Caco-2 (cell line): ENCODE measurements at regions not wholly inside any gene's neighbourhood (a gene's known extent, or its start where the extent isn't known, plus 50 kb on each side); places are given as distances from the start of the nearest gene placed in this dataset.

Source experiments
- BruUV-seq: library from RNA; stranded (reverse); fragments of 400-500 nt; replicated peaks from 2 replicates; lab custom pipeline; 2021; lab: Mats Ljungman, UMichigan
- CTCF ChIA-PET: fragments of 300-600 bp; sonication (Branson Sonifier 250); formaldehyde crosslinking; loops from one replicate; lab custom pipeline; 2022; ENCODE audit warnings: antibody characterized with exemption; lab: Charles Lee
- POLR2A ChIA-PET: fragments of 300-600 bp; sonication (Branson Sonifier 250); formaldehyde crosslinking; loops from one replicate; lab custom pipeline; 2022; ENCODE audit warnings: antibody characterized with exemption; lab: Charles Lee
- DNase-seq, 2 experiments: peaks; one replicate each; pipeline versions ENCODE4 v3.0.0 to v3.0.0-alpha.2; 2020 to 2022
- H3K27me3 ChIP-seq: replicated peaks from 2 replicates; pipeline ENCODE4 v1.6.0; 2011; ENCODE audit warnings: low read length; ENCODE audit not compliant: control insufficient read depth, insufficient read depth
- H3K36me3 ChIP-seq: 2 replicates; pipeline ENCODE4 v1.5.1; 2011; ENCODE audit warnings: low read length; ENCODE audit not compliant: control insufficient read depth, insufficient read depth
- H3K4me1 ChIP-seq: fragments of 250-450 bp; sonication (Bioruptor Pico); 2 replicates; pipeline ENCODE4 v1.5.1; 2020; ENCODE audit warnings: mild to moderate bottlenecking
- H3K4me3 ChIP-seq: 2 replicates; pipeline ENCODE4 v1.5.1; 2011; ENCODE audit warnings: low read depth, mild to moderate bottlenecking, control low read depth, low read length
- H3K9me3 ChIP-seq: fragments of 250-450 bp; sonication (Bioruptor Pico); 2 replicates; pipeline ENCODE4 v1.5.1; 2020; ENCODE audit warnings: mild to moderate bottlenecking, moderate library complexity
- H3K27ac Mint-ChIP-seq: one replicate; pipeline ENCODE4 v1.8.0; 2022; ENCODE audit warnings: mixed read lengths; ENCODE audit not compliant: unreplicated experiment
- H3K27me3 Mint-ChIP-seq: one replicate; pipeline ENCODE4 v1.8.0; 2022; ENCODE audit warnings: mixed read lengths; ENCODE audit not compliant: insufficient read depth, unreplicated experiment
- H3K36me3 Mint-ChIP-seq: one replicate; pipeline ENCODE4 v1.8.0; 2022; ENCODE audit warnings: mild to moderate bottlenecking, mixed read lengths; ENCODE audit not compliant: insufficient read depth, unreplicated experiment
- H3K4me1 Mint-ChIP-seq: one replicate; pipeline ENCODE4 v1.8.0; 2022; ENCODE audit warnings: low read depth, mixed read lengths; ENCODE audit not compliant: unreplicated experiment
- H3K4me3 Mint-ChIP-seq: one replicate; pipeline ENCODE4 v1.8.0; 2022; ENCODE audit warnings: mild to moderate bottlenecking, moderate library complexity, mixed read lengths; ENCODE audit not compliant: unreplicated experiment
- H3K9me3 Mint-ChIP-seq: one replicate; pipeline ENCODE4 v1.8.0; 2022; ENCODE audit warnings: mixed read lengths; ENCODE audit not compliant: unreplicated experiment
- CTCF ChIP-seq, 2 experiments: fragments of 200-600 bp in 1 of 2; IDR thresholded peaks; 1 replicate in 1 of 2; 2 replicates in 1 of 2; pipeline versions ENCODE4 v1.5.1 to v1.8.0; 2011 to 2022; ENCODE audit warnings: antibody characterized with exemption in 1 of 2, control low read depth in 1 of 2, inconsistent platforms in 1 of 2, low read depth in 1 of 2, low read length in 1 of 2, mild to moderate bottlenecking in 1 of 2, moderate library complexity in 1 of 2; ENCODE audit not compliant: insufficient read depth in 1 of 2, severe bottlenecking in 1 of 2, unreplicated experiment in 1 of 2
- intact Hi-C: fragments of 100-400 bp; cut with micrococcal nuclease; formaldehyde crosslinking; loops from one replicate; pipeline ENCODE4 v1.10.0; 2022; ENCODE audit not compliant: unreplicated experiment

- Histone ChIP-seq H3K36me3 (no peaks in the 10 kb centered on the region), H3K4me1 (no peaks in the 10 kb centered on the region), H3K27me3 (no peaks in the 10 kb centered on the region), H3K9me3 (no peaks in the 10 kb centered on the region), H3K4me3 (no peak overlapping the region)
- no peaks in the 10 kb centered on the region for H3K9me3 Mint-ChIP-seq
- POLR2A ChIA-PET: no interaction called here
- intact Hi-C loops: no loop called here
- H3K4me1 Mint-ChIP-seq: no peaks in the 10 kb centered on the region
- CTCF ChIA-PET: no interaction called here
- no TSS peak for BruUV-seq
- no peak for TF ChIP-seq CTCF (IDR thresholded peaks at IDR 0.05; ENCODE audit: insufficient read depth in 1 of 2, low read depth in 1 of 2, low read length in 1 of 2, severe bottlenecking in 1 of 2, unreplicated experiment in 1 of 2)
- H3K4me3 Mint-ChIP-seq: no peak overlapping the region
- peaks cover 4% of the 10 kb centered on the region for H3K27me3 Mint-ChIP-seq
- DNase-seq: no peak
- no peak overlapping the region for H3K27ac Mint-ChIP-seq
- no peaks in the 10 kb centered on the region for H3K36me3 Mint-ChIP-seq
These were observed 155.5 kb upstream of the GRIN3A start for GRCh38 chr9:101893661-101894646.

- no peak for DNase-seq
- ChIA-PET POLR2A (no interaction called here), CTCF (no interaction called here)
- intact Hi-C loops: no loop called here
- Mint-ChIP-seq H3K27ac (no peak overlapping the region), H3K4me1 (no peaks in the 10 kb centered on the region), H3K27me3 (no peaks in the 10 kb centered on the region), H3K36me3 (no peaks in the 10 kb centered on the region), H3K4me3 (no peak overlapping the region), H3K9me3 (no peaks in the 10 kb centered on the region)
- Histone ChIP-seq H3K36me3 (no peaks in the 10 kb centered on the region), H3K27me3 (no peaks in the 10 kb centered on the region), H3K4me3 (no peak overlapping the region), H3K9me3 (no peaks in the 10 kb centered on the region), H3K4me1 (no peaks in the 10 kb centered on the region)
- TF ChIP-seq CTCF (IDR thresholded peaks at IDR 0.05; ENCODE audit: insufficient read depth in 1 of 2, low read depth in 1 of 2, low read length in 1 of 2, severe bottlenecking in 1 of 2, unreplicated experiment in 1 of 2): no peak
- no TSS peak for BruUV-seq
These were observed 143.1 kb upstream of the GRIN3A start for GRCh38 chr9:101881508-101881907.

GRCh38 chr9:101880846-101881245 is 142.4 kb upstream of the GRIN3A start:
- Mint-ChIP-seq H3K27me3 (no peaks in the 10 kb centered on the region), H3K4me1 (no peaks in the 10 kb centered on the region), H3K36me3 (no peaks in the 10 kb centered on the region), H3K27ac (no peak overlapping the region), H3K4me3 (no peak overlapping the region), H3K9me3 (no peaks in the 10 kb centered on the region)
- CTCF ChIA-PET: no interaction called here
- no peak for DNase-seq
- POLR2A ChIA-PET: no interaction called here
- intact Hi-C loops: no loop called here
- no peaks in the 10 kb centered on the region for H3K4me1 ChIP-seq
- no peaks in the 10 kb centered on the region for H3K9me3 ChIP-seq
- no peak for TF ChIP-seq CTCF (IDR thresholded peaks at IDR 0.05; ENCODE audit: insufficient read depth in 1 of 2, low read depth in 1 of 2, low read length in 1 of 2, severe bottlenecking in 1 of 2, unreplicated experiment in 1 of 2)
- no peaks in the 10 kb centered on the region for H3K36me3 ChIP-seq
- H3K4me3 ChIP-seq: no peak overlapping the region
- no TSS peak for BruUV-seq
- no peaks in the 10 kb centered on the region for H3K27me3 ChIP-seq
